ENCODE measurements at regions not wholly inside any gene's neighbourhood (a gene's known extent, or its start where the extent isn't known, plus 50 kb on each side); places are given as distances from the start of the nearest gene placed in this dataset.

GRCh38 chr4:124426279-124426678, 286.3 kb downstream of the ANKRD50 start:
- DNase-seq (ENCODE audit: low read depth) = no peak
- TF ChIP-seq, protein P1, sequence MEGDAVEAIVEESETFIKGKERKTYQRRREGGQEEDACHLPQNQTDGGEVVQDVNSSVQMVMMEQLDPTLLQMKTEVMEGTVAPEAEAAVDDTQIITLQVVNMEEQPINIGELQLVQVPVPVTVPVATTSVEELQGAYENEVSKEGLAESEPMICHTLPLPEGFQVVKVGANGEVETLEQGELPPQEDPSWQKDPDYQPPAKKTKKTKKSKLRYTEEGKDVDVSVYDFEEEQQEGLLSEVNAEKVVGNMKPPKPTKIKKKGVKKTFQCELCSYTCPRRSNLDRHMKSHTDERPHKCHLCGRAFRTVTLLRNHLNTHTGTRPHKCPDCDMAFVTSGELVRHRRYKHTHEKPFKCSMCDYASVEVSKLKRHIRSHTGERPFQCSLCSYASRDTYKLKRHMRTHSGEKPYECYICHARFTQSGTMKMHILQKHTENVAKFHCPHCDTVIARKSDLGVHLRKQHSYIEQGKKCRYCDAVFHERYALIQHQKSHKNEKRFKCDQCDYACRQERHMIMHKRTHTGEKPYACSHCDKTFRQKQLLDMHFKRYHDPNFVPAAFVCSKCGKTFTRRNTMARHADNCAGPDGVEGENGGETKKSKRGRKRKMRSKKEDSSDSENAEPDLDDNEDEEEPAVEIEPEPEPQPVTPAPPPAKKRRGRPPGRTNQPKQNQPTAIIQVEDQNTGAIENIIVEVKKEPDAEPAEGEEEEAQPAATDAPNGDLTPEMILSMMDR (conservative IDR thresholded peaks at IDR 0.05; ENCODE audit: low read length) = no peak
- H3K4me3 ChIP-seq (ENCODE audit: low read length) = no peak overlapping the region

- TF ChIP-seq, protein P1 (conservative IDR thresholded peaks at IDR 0.05; ENCODE audit: low read length) = no peak
- no peak overlapping the region for H3K4me3 ChIP-seq (ENCODE audit: low read length)
- no peak for DNase-seq (ENCODE audit: low read depth)
Observed at GRCh38 chr4:124427095-124427767, 285.3 kb downstream of the ANKRD50 start.

DNA sequence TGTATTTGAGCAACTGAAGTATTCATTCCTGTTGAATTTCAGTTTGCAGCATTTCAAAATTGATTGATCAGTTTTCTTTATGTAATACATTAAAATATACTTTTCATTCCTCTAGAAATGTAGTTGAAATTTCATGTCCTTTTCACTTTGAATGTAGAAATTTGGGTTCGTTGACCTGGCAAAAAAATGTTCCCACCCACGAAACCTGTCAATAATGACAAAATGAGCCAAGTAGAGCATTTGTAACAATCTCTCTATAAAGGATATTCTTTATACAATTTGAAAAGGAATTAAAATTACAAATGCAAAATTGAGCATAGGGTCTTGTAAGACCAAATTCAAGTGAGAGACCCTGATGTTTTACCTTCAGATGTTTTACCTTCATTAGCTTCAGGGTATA, 283.9 kb downstream of the ANKRD50 start:
- H3K4me3 ChIP-seq (ENCODE audit: low read length) = no peak overlapping the region
- no peak for DNase-seq (ENCODE audit: low read depth)
- TF ChIP-seq, protein P1 (conservative IDR thresholded peaks at IDR 0.05; ENCODE audit: low read length) = no peak

DNA sequence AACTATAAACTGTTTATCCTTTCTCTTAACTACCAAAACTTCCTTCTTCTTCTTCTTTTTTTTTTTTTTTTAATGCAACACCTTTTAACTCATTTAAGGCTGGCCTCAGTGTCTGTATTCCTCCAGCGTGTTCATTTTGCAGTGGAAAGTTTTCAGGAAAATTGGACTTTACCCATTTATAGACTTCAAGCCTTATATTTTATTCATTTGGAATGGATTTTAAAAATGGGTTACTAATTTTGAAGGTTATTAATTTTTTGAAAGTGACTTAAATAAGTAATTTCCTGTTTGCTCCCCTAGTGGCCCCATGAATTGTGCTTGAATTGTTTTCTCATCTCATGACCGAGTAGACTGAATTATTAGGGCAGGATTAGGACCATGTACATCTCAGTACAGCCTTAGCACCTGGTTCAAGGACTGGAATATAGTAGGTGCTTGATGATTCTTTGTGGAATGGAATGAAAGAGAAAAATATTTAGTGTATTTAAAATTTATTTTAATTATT, 282.7 kb downstream of the ANKRD50 start:
- no peak for DNase-seq (ENCODE audit: low read depth)
- TF ChIP-seq, protein P1 (conservative IDR thresholded peaks at IDR 0.05; ENCODE audit: low read length) = no peak
- no peak overlapping the region for H3K4me3 ChIP-seq (ENCODE audit: low read length)

DNA sequence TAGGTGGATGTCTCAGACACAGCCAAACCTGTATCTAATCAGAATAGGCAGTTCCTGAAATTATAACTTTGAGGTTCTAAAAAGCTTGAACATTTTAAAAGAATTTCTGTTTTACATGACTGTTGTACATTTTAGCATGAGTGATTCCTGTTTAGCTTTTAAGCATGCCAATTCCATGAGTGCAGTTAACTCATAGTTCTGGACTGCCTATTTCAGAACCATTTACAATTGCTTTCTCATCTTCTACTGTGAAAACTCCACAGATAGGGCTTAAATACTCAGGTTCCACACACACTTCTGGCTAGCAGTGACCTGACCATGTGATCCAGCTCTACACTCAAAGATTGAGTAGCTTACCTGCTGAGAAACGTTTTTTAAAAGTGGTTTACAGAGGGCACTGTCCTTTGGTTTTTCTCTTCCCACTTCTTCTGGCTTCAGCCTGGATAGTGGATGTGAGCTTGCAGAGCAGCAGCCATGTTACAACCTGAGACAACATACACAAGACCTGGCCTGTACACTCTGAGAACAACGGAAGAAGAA, 280.8 kb downstream of the ANKRD50 start:
- TF ChIP-seq, protein P1 (conservative IDR thresholded peaks at IDR 0.05; ENCODE audit: low read length) = no peak
- H3K4me3 ChIP-seq (ENCODE audit: low read length) = no peak overlapping the region
- no peak for DNase-seq (ENCODE audit: low read depth)

DNA sequence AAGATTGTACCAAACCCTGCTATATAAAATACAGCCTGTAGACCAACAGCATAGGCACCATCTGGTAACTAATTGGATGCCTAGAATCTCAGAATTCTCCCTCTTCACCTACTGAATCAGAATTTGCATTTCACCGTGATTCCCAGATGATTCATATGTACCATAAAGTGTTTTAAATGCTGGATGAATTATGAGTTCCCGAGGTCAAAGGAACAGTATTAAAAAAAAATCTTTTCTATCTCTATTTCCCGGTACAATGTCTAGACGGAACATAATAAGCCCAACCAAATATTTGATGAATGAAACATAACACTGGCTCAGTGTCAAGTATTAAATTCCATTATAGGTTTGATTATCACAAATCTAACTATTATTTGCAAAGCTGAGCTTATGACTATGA, 280.0 kb downstream of the ANKRD50 start:
- no peak overlapping the region for H3K4me3 ChIP-seq (ENCODE audit: low read length)
- TF ChIP-seq, protein P1 (conservative IDR thresholded peaks at IDR 0.05; ENCODE audit: low read length) = no peak
- no peak for DNase-seq (ENCODE audit: low read depth)

DNA sequence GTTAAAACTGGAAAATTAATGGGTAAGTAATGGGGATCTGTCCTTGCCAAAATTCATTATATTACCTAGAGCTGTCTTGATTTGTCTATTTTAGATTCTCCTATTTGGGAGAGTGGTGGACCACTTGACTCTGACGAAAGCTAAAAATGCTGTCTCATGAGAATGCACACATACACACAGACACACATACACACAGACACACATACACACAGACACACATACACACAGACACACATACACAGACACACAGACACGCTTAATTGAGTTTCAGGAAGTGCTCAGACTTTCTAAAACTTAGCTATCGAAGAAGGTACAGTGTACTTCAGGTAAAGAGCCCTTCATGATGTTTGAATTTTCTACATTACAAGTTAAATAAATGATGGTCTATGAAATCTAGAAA, 279.5 kb downstream of the ANKRD50 start:
- no peak for DNase-seq (ENCODE audit: low read depth)
- H3K4me3 ChIP-seq (ENCODE audit: low read length) = no peak overlapping the region
- TF ChIP-seq, protein P1 (conservative IDR thresholded peaks at IDR 0.05; ENCODE audit: low read length) = no peak
